ENCODE measurements at regions not wholly inside any gene's neighbourhood (a gene's known extent, or its start where the extent isn't known, plus 50 kb on each side); places are given as distances from the start of the nearest gene placed in this dataset.
"Not testable (repeated sequence)": the region's sequence is repeated elsewhere in the genome, so short reads cannot be mapped to it uniquely, and the experiment has no call there.

DNA sequence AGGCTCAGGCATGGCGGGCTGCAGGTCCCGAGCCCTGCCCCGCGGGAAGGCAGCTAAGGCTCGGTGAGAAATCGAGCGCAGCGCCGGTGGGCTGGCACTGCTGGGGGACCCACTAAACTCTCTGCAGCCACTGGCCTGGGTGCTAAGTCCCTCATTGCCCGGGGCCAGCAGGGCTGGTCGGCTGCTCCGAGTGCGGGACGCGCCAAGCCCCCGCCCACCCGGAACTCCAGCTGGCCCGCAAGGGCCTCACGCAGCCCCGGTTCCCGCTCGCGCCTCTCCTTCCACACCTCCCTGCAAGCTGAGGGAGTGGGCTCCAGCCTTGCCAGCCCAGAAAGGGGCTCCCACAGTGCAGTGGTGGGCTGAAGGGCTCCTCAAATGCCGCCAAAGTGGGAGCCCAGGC lies 321.4 kb upstream of the KCND2 start:
- H3K27ac ChIP-seq (ENCODE audit: control insufficient read depth, insufficient read depth); in situ Hi-C loops (cut with MboI); RAD21 ChIA-PET (ENCODE audit: unreplicated experiment); H3K36me3 ChIP-seq (ENCODE audit: control insufficient read depth in 2 of 2, insufficient read depth in 2 of 2, low read length in 1 of 2); H3K4me1 ChIP-seq (ENCODE audit: control insufficient read depth, insufficient read depth, low read length); BruUV-seq (replicated peaks); POLR2A ChIA-PET; H3K27me3 ChIP-seq (replicated peaks in 1 of 2; ENCODE audit: control insufficient read depth in 2 of 2, insufficient read depth in 2 of 2, low read length in 1 of 2); H3K4me3 ChIP-seq; H2AFZ ChIP-seq (ENCODE audit: control insufficient read depth, low read depth, low read length); H3K9me3 ChIP-seq (replicated peaks; ENCODE audit: control insufficient read depth, insufficient read depth, low read length); FAIRE-seq; DNase-seq (ENCODE audit: low read depth, low spot score); H3K79me2 ChIP-seq (ENCODE audit: control insufficient read depth, insufficient read depth, low read length); H4K20me1 ChIP-seq (ENCODE audit: control insufficient read depth, insufficient read depth); SMC1A ChIA-PET (ENCODE audit: uncharacterized antibody, unreplicated experiment); CTCF ChIA-PET; ATAC-seq; H3K4me2 ChIP-seq (ENCODE audit: control insufficient read depth, insufficient read depth); H3K9ac ChIP-seq (ENCODE audit: control insufficient read depth, insufficient read depth, low read length); intact Hi-C loops (cut with micrococcal nuclease; ENCODE audit: unreplicated experiment): not testable (repeated sequence)
- WGBS (ENCODE audit: insufficient coverage, insufficient replicate concordance, low lambda C conversion rate, missing lambda C conversion rate): 91% methylated on average over 16 of the region's 24 CpGs

DNA sequence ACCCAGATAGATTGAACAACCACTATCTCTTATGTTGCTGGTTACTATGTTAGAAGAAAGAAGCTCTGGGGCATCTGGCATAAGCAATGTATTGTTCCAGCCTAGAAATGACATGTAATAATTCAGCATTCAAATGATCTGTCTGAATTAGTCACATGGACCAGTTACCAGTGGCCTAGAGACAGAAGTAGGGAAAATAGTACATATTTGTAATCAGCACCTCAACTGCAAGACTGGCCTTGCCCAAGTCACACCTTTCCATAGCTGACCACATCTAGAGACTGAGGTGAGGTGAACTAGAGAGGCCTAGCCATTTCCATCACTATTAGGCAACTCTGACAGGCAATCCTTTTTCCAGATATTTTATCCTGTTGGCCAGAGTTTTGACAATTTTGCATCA lies 315.6 kb upstream of the KCND2 start:
- no peaks in the 10 kb centered on the region for H3K36me3 ChIP-seq (ENCODE audit: control insufficient read depth in 2 of 2, insufficient read depth in 2 of 2, low read length in 1 of 2)
- CTCF ChIA-PET: interaction anchor here (0.7 kb wide), 1 partner anchor 8 kb away, joined by 3 read pairs; no protein-coding TSS in a partner anchor
- no peak overlapping the region for H3K4me2 ChIP-seq (ENCODE audit: control insufficient read depth, insufficient read depth)
- no peaks in the 10 kb centered on the region for H3K79me2 ChIP-seq (ENCODE audit: control insufficient read depth, insufficient read depth, low read length)
- no peak overlapping the region for H3K9ac ChIP-seq (ENCODE audit: control insufficient read depth, insufficient read depth, low read length)
- RAD21 ChIA-PET (ENCODE audit: unreplicated experiment): interaction anchor here (1.1 kb wide), 1 partner anchor 22 kb away, joined by 3 read pairs; no protein-coding TSS in a partner anchor
- no peak overlapping the region for H3K27ac ChIP-seq (ENCODE audit: control insufficient read depth, insufficient read depth)
- FAIRE-seq (no peak), ATAC-seq (no peak), DNase-seq (ENCODE audit: low read depth, low spot score) (no peak)
- TF ChIP-seq ZNF217 (IDR thresholded peaks at IDR 0.05) (no peak), WRNIP1 (IDR thresholded peaks at IDR 0.05; ENCODE audit: borderline replicate concordance, low read depth, low read length) (no peak), NFYB (IDR thresholded peaks at IDR 0.05; ENCODE audit: insufficient read depth, low read depth, low read length) (no peak), ESRRA (IDR thresholded peaks at IDR 0.05; ENCODE audit: low read length) (no peak), NFIC (IDR thresholded peaks at IDR 0.05; ENCODE audit: low read depth, low read length) (no peak), ZNF274 (IDR thresholded peaks at IDR 0.05; ENCODE audit: insufficient read depth, insufficient read length) (no peak), FOXM1 (IDR thresholded peaks at IDR 0.05; ENCODE audit: low read depth, low read length) (no peak), CBX3 (IDR thresholded peaks at IDR 0.05; ENCODE audit: borderline replicate concordance, low read depth) (no peak), MYB (IDR thresholded peaks at IDR 0.05; ENCODE audit: borderline replicate concordance, low read depth, low read length) (no peak), TCF3 (IDR thresholded peaks at IDR 0.05; ENCODE audit: borderline replicate concordance, insufficient read depth, low read depth, low read length) (no peak), POU2F2 (IDR thresholded peaks at IDR 0.05; ENCODE audit: borderline replicate concordance, low read depth, low read length) (no peak)
- TF ChIP-seq, protein P1, sequence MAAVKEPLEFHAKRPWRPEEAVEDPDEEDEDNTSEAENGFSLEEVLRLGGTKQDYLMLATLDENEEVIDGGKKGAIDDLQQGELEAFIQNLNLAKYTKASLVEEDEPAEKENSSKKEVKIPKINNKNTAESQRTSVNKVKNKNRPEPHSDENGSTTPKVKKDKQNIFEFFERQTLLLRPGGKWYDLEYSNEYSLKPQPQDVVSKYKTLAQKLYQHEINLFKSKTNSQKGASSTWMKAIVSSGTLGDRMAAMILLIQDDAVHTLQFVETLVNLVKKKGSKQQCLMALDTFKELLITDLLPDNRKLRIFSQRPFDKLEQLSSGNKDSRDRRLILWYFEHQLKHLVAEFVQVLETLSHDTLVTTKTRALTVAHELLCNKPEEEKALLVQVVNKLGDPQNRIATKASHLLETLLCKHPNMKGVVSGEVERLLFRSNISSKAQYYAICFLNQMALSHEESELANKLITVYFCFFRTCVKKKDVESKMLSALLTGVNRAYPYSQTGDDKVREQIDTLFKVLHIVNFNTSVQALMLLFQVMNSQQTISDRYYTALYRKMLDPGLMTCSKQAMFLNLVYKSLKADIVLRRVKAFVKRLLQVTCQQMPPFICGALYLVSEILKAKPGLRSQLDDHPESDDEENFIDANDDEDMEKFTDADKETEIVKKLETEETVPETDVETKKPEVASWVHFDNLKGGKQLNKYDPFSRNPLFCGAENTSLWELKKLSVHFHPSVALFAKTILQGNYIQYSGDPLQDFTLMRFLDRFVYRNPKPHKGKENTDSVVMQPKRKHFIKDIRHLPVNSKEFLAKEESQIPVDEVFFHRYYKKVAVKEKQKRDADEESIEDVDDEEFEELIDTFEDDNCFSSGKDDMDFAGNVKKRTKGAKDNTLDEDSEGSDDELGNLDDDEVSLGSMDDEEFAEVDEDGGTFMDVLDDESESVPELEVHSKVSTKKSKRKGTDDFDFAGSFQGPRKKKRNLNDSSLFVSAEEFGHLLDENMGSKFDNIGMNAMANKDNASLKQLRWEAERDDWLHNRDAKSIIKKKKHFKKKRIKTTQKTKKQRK (IDR thresholded peaks at IDR 0.05; ENCODE audit: low read depth, low read length): no peak
- TF ChIP-seq, protein P2, sequence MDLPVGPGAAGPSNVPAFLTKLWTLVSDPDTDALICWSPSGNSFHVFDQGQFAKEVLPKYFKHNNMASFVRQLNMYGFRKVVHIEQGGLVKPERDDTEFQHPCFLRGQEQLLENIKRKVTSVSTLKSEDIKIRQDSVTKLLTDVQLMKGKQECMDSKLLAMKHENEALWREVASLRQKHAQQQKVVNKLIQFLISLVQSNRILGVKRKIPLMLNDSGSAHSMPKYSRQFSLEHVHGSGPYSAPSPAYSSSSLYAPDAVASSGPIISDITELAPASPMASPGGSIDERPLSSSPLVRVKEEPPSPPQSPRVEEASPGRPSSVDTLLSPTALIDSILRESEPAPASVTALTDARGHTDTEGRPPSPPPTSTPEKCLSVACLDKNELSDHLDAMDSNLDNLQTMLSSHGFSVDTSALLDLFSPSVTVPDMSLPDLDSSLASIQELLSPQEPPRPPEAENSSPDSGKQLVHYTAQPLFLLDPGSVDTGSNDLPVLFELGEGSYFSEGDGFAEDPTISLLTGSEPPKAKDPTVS (IDR thresholded peaks at IDR 0.05; ENCODE audit: low read depth, low read length): no peak
- intact Hi-C loops (cut with micrococcal nuclease; ENCODE audit: unreplicated experiment) (no loop called here), in situ Hi-C loops (cut with MboI) (no loop called here)
- no peaks in the 10 kb centered on the region for H3K4me1 ChIP-seq (ENCODE audit: control insufficient read depth, insufficient read depth, low read length)
- no peaks in the 10 kb centered on the region; a peak in 1 of 4 replicates for H3K27me3 ChIP-seq (replicated peaks in 1 of 2; ENCODE audit: control insufficient read depth in 2 of 2, insufficient read depth in 2 of 2, low read length in 1 of 2)
- SMC1A ChIA-PET (ENCODE audit: uncharacterized antibody, unreplicated experiment): no interaction called here
- no peak overlapping the region for H3K4me3 ChIP-seq
- no peak overlapping the region for H2AFZ ChIP-seq (ENCODE audit: control insufficient read depth, low read depth, low read length)
- H4K20me1 ChIP-seq (ENCODE audit: control insufficient read depth, insufficient read depth): no peaks in the 10 kb centered on the region
- POLR2A ChIA-PET: no interaction called here
- no TSS peak for BruUV-seq (replicated peaks)
- H3K9me3 ChIP-seq (replicated peaks; ENCODE audit: control insufficient read depth, insufficient read depth, low read length): no peaks in the 10 kb centered on the region
